ENCODE measurements at regions not wholly inside any gene's neighbourhood (a gene's known extent, or its start where the extent isn't known, plus 50 kb on each side); places are given as distances from the start of the nearest gene placed in this dataset.

DNA sequence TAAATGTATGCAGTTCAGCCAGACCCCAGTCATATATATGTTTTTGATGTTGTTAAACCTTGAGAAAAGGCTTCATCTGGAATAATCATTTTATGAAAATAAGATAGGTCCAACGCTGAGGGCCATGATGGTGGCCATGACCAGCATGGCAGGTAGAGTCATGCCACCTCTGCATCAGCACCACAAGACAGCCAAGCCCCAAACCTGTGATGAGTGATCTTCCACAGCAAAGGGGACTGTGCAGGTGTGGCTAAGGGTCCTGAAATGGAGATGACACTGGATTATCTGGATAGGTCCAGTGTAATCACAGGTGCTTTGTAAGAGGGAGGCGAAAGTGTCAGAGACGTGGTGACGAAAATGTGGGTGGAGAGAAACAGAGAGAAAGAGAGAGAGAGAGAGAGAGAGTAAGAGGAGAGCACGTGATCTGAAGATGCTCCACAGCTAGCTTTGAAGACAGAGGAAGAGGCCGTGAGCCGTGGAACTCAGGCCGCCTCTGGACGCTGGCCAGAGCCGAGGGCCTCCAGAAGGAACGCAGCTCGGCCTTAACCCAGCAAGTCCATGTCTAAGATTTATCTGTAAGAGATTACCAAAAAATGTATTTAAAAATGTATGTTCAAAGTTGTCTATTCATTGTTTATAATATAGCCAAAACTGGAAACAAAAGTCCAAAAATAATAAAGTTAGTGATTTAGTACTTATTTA is 304.4 kb upstream of the SHH start:
- Histone ChIP-seq H3K4me3 (no peak overlapping the region), H3K4me1 (replicated peaks in 1 of 2) (no peaks in the 10 kb centered on the region), H3K27ac (no peak overlapping the region)
- 20 to 100% (median 70%) methylated on average over 1 to 9 of the region's 12 CpGs; no CpG with 5 or more reads in 2 of the 10 experiments for WGBS, 10 experiments
- no peak for ATAC-seq (replicated peaks in 6 of 8)
- in situ Hi-C loops (cut with MboI; ENCODE audit: low pct_unique_long_range_greater_than_20kb in 2 of 9, low sequenced_read_pairs in 9 of 9, unreplicated experiment in 9 of 9): no loop called here

GRCh38 chr7:156115582-156115981 is 303.3 kb upstream of the SHH start:
- no peak overlapping the region for H3K27ac ChIP-seq
- no peaks in the 10 kb centered on the region for H3K4me1 ChIP-seq (replicated peaks in 1 of 2)
- no peak for ATAC-seq (replicated peaks in 6 of 8)
- in situ Hi-C loops (cut with MboI; ENCODE audit: low pct_unique_long_range_greater_than_20kb in 2 of 9, low sequenced_read_pairs in 9 of 9, unreplicated experiment in 9 of 9): no loop called here
- WGBS, 10 experiments: 0 to 90% (median 57%) methylated on average over 2 to 8 of the region's 9 CpGs; no CpG with 5 or more reads in 2 of the 10 experiments
- H3K4me3 ChIP-seq: no peak overlapping the region

- WGBS, 10 experiments: 0 to 93% (median 38%) methylated on average over 1 to 7 of the region's 7 CpGs
- H3K27ac ChIP-seq: no peak overlapping the region
- no peak overlapping the region for H3K4me3 ChIP-seq
- in situ Hi-C loops (cut with MboI; ENCODE audit: low pct_unique_long_range_greater_than_20kb in 2 of 9, low sequenced_read_pairs in 9 of 9, unreplicated experiment in 9 of 9): no loop called here
- H3K4me1 ChIP-seq (replicated peaks in 1 of 2): no peaks in the 10 kb centered on the region
- peak in 2 of 8 experiments; percentile 30 to 36 for ATAC-seq (replicated peaks in 6 of 8)
Measured at GRCh38 chr7:156113731-156114130, 301.5 kb upstream of the SHH start.

DNA sequence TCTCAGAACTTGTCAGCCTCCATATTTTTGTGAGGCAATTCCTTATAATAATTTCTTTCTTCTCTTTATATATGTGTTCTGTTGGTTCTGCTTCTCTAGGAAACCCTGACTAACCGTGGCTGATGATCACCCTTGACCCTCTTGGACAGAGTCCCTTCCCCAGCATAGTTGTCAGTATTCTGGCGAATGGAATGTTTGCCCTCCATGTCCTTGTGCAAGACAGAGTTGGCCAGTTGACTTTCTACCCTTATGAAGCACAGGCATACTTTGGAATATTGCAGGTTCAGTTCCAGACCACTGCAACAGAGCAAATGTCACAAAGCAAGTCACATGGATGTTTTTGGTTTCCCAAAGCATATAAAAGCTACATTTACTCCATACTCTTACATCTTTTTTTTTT is 297.7 kb upstream of the SHH start:
- Histone ChIP-seq H3K27ac (no peak overlapping the region), H3K4me1 (replicated peaks in 1 of 2) (no peaks in the 10 kb centered on the region), H3K4me3 (no peak overlapping the region)
- 0 to 65% (median 33%) methylated on average over 1 to 2 of the region's 2 CpGs; no CpG with 5 or more reads in 4 of the 10 experiments for WGBS, 10 experiments
- no peak for ATAC-seq (replicated peaks in 6 of 8)
- in situ Hi-C loops (cut with MboI; ENCODE audit: low pct_unique_long_range_greater_than_20kb in 2 of 9, low sequenced_read_pairs in 9 of 9, unreplicated experiment in 9 of 9): no loop called here

- H3K27ac ChIP-seq: no peak overlapping the region
- ATAC-seq (replicated peaks in 6 of 8): no peak
- in situ Hi-C loops (cut with MboI; ENCODE audit: low pct_unique_long_range_greater_than_20kb in 2 of 9, low sequenced_read_pairs in 9 of 9, unreplicated experiment in 9 of 9): no loop called here
- no peaks in the 10 kb centered on the region for H3K4me1 ChIP-seq (replicated peaks in 1 of 2)
- WGBS, 10 experiments: 40 to 86% (median 59%) methylated on average over 1 to 3 of the region's 8 CpGs; no CpG with 5 or more reads in 6 of the 10 experiments
- H3K4me3 ChIP-seq: no peak overlapping the region
Measured at GRCh38 chr7:156109076-156109475, 296.8 kb upstream of the SHH start.

GRCh38 chr7:156107957-156108356 is 295.7 kb upstream of the SHH start:
- Histone ChIP-seq H3K4me3 (no peak overlapping the region), H3K27ac (no peak overlapping the region), H3K4me1 (replicated peaks in 1 of 2) (no peaks in the 10 kb centered on the region)
- no peak for ATAC-seq (replicated peaks in 6 of 8)
- WGBS, 10 experiments: 24 to 100% (median 75%) methylated on average over 1 to 14 of the region's 17 CpGs; no CpG with 5 or more reads in 3 of the 10 experiments
- in situ Hi-C loops (cut with MboI; ENCODE audit: low pct_unique_long_range_greater_than_20kb in 2 of 9, low sequenced_read_pairs in 9 of 9, unreplicated experiment in 9 of 9): no loop called here

GRCh38 chr7:156106107-156106426 is 293.8 kb upstream of the SHH start:
- ATAC-seq (replicated peaks in 6 of 8): no peak
- Histone ChIP-seq H3K4me1 (replicated peaks in 1 of 2) (no peaks in the 10 kb centered on the region), H3K4me3 (no peak overlapping the region), H3K27ac (no peak overlapping the region)
- in situ Hi-C loops (cut with MboI; ENCODE audit: low pct_unique_long_range_greater_than_20kb in 2 of 9, low sequenced_read_pairs in 9 of 9, unreplicated experiment in 9 of 9): no loop called here
- 30 to 83% (median 50%) methylated on average over 1 to 5 of the region's 9 CpGs; no CpG with 5 or more reads in 5 of the 10 experiments for WGBS, 10 experiments

DNA sequence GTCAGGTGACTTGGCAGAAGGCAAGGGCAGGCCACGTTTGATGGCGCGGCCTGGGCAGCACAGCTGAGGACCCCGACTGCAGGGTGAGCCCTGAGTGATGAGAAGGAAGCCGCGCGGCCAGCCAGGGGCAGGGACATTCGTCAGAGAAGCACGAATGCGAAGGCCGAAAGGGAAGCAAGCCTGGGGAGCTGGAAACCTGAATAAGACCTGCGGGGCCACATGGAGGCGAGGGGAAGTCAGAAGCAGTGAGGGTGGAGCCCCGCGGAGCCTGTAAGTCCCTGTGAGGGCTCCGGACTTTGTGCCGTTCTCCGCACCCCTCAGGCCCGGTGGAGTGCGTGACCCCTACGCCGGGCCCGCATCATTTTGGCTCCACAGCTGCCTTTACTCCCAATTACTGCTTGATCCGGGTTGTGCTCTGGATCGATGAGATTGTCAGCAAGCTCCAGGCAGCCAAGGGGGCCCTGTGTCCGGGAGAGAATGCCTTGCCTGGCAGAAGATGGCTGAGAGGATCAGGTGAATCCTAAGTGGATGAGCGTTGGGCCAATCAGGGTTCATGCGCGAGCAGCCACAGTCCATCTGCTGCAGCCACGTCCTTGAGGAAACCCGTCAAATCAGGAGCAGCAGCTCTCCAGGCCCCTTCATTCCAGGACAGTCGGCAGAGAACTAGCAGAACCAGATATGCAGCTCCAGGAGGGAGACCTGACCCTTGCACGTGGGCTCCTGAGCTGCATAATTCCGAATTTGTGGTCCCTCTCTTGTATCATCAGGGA is 293.3 kb upstream of the SHH start:
- Histone ChIP-seq H3K4me3 (no peak overlapping the region), H3K27ac (no peak overlapping the region), H3K4me1 (replicated peaks in 1 of 2) (no peaks in the 10 kb centered on the region)
- whole genome bisulfite sequencing, 10 experiments: 0 to 87% (median 67%) methylated on average over 1 to 11 of the region's 34 CpGs; no CpG with 5 or more reads in 3 of the 10 experiments
- ATAC-seq (replicated peaks in 6 of 8): no peak
- in situ Hi-C loops (cut with MboI; ENCODE audit: low pct_unique_long_range_greater_than_20kb in 2 of 9, low sequenced_read_pairs in 9 of 9, unreplicated experiment in 9 of 9): no loop called here

- no peaks in the 10 kb centered on the region for H3K4me1 ChIP-seq (replicated peaks in 1 of 2)
- in situ Hi-C loops (cut with MboI; ENCODE audit: low pct_unique_long_range_greater_than_20kb in 2 of 9, low sequenced_read_pairs in 9 of 9, unreplicated experiment in 9 of 9): no loop called here
- ATAC-seq (replicated peaks in 6 of 8): no peak
- WGBS, 10 experiments: 0 to 100% (median 83%) methylated on average over 1 to 21 of the region's 39 CpGs; no CpG with 5 or more reads in 2 of the 10 experiments
- H3K4me3 ChIP-seq: no peak overlapping the region
- H3K27ac ChIP-seq: no peak overlapping the region
Measured at GRCh38 chr7:156104501-156105336, 292.5 kb upstream of the SHH start.

DNA sequence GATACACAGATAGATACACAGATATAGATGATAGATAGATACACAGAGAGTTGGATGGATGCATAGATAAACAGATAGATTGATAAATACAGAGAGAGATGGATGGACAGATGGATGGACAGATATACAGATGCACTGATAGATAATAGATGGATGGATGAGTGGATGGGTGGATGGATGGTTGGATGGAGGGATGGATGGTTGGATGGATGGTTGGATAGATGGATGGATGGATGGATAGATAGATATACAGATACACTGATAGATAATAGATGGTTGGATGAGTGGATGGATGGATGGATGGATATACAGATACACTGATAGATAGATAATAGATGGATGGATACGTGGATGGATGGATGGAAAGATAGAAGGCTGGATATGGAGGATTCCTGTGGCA is 290.0 kb upstream of the SHH start:
- no peak for ATAC-seq (replicated peaks in 6 of 8)
- Histone ChIP-seq H3K4me1 (replicated peaks in 1 of 2) (no peaks in the 10 kb centered on the region), H3K4me3 (no peak overlapping the region), H3K27ac (no peak overlapping the region)
- WGBS, 10 experiments: 0 to 82% (median 33%) methylated on average over 1 of the region's 1 CpG; no CpG with 5 or more reads in 2 of the 10 experiments
- in situ Hi-C loops (cut with MboI; ENCODE audit: low pct_unique_long_range_greater_than_20kb in 2 of 9, low sequenced_read_pairs in 9 of 9, unreplicated experiment in 9 of 9): no loop called here

DNA sequence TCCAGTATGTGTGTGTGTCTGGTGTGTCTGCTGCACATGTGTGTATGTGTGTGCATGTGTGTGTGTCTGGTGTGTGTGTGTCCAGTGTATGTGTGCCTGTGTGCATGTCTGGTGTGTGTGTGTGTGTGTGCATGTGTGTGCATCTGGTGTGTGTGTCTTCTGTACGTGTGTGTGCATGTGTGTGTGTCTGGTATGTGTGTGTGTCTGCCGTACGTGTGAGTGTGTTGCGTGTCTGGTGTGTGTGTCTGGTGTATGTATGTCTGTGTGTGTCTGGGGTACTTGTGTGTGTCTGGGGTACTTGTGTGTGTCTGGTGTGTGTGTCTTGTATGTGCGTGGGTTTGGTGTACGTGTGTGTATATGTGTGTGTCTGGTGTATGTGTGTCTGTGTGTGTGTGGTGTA is 289.1 kb upstream of the SHH start:
- in situ Hi-C loops (cut with MboI; ENCODE audit: low pct_unique_long_range_greater_than_20kb in 2 of 9, low sequenced_read_pairs in 9 of 9, unreplicated experiment in 9 of 9): no loop called here
- no peak overlapping the region for H3K4me3 ChIP-seq
- H3K27ac ChIP-seq: no peak overlapping the region
- H3K4me1 ChIP-seq (replicated peaks in 1 of 2): no peaks in the 10 kb centered on the region
- no peak for ATAC-seq (replicated peaks in 6 of 8)
- 67 to 100% (median 88%) methylated on average over 1 to 3 of the region's 6 CpGs; no CpG with 5 or more reads in 6 of the 10 experiments for WGBS, 10 experiments

DNA sequence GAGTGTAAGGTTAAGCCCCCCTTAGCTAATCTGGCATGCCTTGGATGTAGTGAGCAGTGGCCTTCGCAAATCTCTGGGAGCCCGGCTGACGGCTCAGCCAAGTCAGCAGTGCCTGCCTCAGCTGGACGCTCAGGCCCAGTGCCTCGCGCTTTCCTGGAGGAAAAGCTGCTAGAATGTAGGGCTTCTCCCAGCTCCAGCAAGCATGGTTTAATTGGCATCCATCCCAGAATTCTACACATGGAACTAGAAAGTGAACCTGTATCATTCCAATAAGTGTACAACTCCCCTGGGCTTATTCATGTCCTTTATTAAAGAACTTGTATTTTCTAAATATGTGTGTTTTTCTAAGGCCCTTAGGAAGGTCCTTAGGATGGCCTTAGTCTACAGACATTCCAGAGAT is 287.8 kb upstream of the SHH start:
- WGBS, 10 experiments: 0 to 100% (median 80%) methylated on average over 1 to 6 of the region's 6 CpGs; no CpG with 5 or more reads in 3 of the 10 experiments
- Histone ChIP-seq H3K4me3 (no peak overlapping the region), H3K27ac (no peak overlapping the region), H3K4me1 (replicated peaks in 1 of 2) (no peaks in the 10 kb centered on the region)
- no peak for ATAC-seq (replicated peaks in 6 of 8)
- in situ Hi-C loops (cut with MboI; ENCODE audit: low pct_unique_long_range_greater_than_20kb in 2 of 9, low sequenced_read_pairs in 9 of 9, unreplicated experiment in 9 of 9): no loop called here

DNA sequence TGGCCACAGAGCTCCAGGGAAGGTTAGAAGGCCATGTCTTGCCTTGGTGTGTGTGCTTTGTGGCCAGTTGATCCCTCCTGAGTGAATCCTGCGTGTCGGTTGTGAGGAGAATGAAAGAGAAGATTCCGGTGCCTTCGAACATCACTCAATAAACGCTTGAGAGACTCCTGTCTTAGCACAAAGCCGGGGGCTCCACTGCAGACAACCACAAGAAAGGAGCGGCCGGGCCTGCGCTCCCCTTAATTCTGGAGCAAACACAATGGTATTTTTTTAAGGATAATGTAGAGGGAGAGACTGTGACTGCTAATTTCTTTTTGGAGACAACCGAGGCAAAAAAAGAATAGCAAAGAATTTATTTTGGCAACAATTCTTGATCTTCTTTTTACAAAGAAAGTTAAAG is 286.8 kb upstream of the SHH start:
- no peaks in the 10 kb centered on the region for H3K4me1 ChIP-seq (replicated peaks in 1 of 2)
- in situ Hi-C loops (cut with MboI; ENCODE audit: low pct_unique_long_range_greater_than_20kb in 2 of 9, low sequenced_read_pairs in 9 of 9, unreplicated experiment in 9 of 9): no loop called here
- WGBS, 10 experiments: 0 to 89% (median 67%) methylated on average over 1 to 10 of the region's 10 CpGs; no CpG with 5 or more reads in 1 of the 10 experiments
- no peak for ATAC-seq (replicated peaks in 6 of 8)
- no peak overlapping the region for H3K4me3 ChIP-seq
- H3K27ac ChIP-seq: no peak overlapping the region
